ENCODE measurements at regions not wholly inside any gene's neighbourhood (a gene's known extent, or its start where the extent isn't known, plus 50 kb on each side); places are given as distances from the start of the nearest gene placed in this dataset.

DNA sequence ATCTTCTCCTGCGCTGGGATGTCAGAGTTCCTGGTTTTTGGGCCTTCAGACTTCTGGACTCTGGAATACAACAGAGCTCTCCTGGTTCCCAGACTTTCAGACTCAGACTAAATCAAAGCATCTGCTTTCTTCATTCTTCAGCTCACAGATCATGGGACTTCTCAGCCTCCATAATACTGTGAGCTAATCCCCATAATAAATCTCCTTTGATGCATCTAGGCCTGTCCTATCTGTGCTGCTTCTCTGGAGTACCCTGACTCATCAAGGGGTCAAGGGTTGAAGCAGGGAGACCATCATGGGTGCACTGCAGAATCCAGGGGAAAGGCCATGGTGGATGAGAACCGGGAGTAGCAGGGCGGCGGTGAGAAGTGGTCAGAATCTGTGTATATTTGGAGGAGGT lies 1094.1 kb upstream of the TMEM132C start:
- TF ChIP-seq EZH2phosphoT487 (IDR thresholded peaks at IDR 0.05; ENCODE audit: insufficient read depth, low read depth): no peak
- no peak for TF ChIP-seq EZH2 (IDR thresholded peaks at IDR 0.05; ENCODE audit: insufficient read depth, poor library complexity, severe bottlenecking)

Measured in GM23248 (cell line).